ENCODE measurements at regions not wholly inside any gene's neighbourhood (a gene's known extent, or its start where the extent isn't known, plus 50 kb on each side); places are given as distances from the start of the nearest gene placed in this dataset.

DNA sequence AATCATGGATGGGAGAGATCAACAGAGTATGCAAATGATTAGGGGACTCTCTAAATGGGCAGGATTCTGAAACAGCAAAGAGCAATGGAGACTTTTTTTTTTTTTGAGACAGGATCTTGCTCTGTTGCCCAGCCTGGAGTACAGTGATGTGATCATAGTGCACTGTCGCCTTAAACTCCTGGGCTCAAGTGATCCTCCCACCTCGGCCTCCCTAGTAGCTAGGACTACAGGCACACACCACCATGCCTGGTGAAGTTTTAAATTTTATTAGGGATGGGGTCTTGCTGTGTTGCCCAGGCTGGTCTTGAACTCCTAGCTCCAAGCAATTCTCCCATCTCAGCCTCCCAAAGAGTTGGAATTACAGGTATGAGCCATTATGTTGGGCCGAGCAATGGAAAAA is 255.0 kb upstream of the ZFHX3 start:
- Histone ChIP-seq H3K4me3 (no peak overlapping the region), H3K9me3 (no peaks in the 10 kb centered on the region), H3K36me3 (no peaks in the 10 kb centered on the region), H3K27me3 (no peaks in the 10 kb centered on the region), H3K4me1 (no peaks in the 10 kb centered on the region), H3K27ac (no peak overlapping the region)
- WGBS, 2 donors: 90 to 92% methylated on average over 3 of the region's 3 CpGs
- TF ChIP-seq EP300 (IDR thresholded peaks at IDR 0.05) (no peak), CTCF (IDR thresholded peaks at IDR 0.05) (no peak), POLR2AphosphoS5 (IDR thresholded peaks at IDR 0.05) (no peak), POLR2A (IDR thresholded peaks at IDR 0.05) (no peak)
- no peak for ATAC-seq (ENCODE audit: low FRiP score in 2 of 2)
- DNase-seq: no peak

- no peak for ATAC-seq (ENCODE audit: low FRiP score in 2 of 2)
- H3K4me1 ChIP-seq: no peaks in the 10 kb centered on the region
- H3K36me3 ChIP-seq: no peaks in the 10 kb centered on the region
- no peak overlapping the region for H3K27ac ChIP-seq
- no peaks in the 10 kb centered on the region for H3K9me3 ChIP-seq
- DNase-seq: no peak
- WGBS, 2 donors: 86 to 90% methylated on average over 2 of the region's 2 CpGs
- TF ChIP-seq EP300 (IDR thresholded peaks at IDR 0.05) (no peak), CTCF (IDR thresholded peaks at IDR 0.05) (no peak), POLR2A (IDR thresholded peaks at IDR 0.05) (no peak)
- H3K27me3 ChIP-seq: no peaks in the 10 kb centered on the region
- H3K4me3 ChIP-seq: no peak overlapping the region
These were observed 254.1 kb upstream of the ZFHX3 start for GRCh38 chr16:73301984-73302383.

GRCh38 chr16:73299346-73299745 is 251.4 kb upstream of the ZFHX3 start:
- Histone ChIP-seq H3K27ac (no peak overlapping the region), H3K4me1 (no peaks in the 10 kb centered on the region), H3K9me3 (no peaks in the 10 kb centered on the region), H3K36me3 (no peaks in the 10 kb centered on the region), H3K4me3 (no peak overlapping the region), H3K27me3 (no peaks in the 10 kb centered on the region)
- DNase-seq (no peak), ATAC-seq (ENCODE audit: low FRiP score in 2 of 2) (no peak)
- TF ChIP-seq POLR2A (IDR thresholded peaks at IDR 0.05) (no peak), CTCF (IDR thresholded peaks at IDR 0.05) (no peak)
- 64 to 75% methylated on average over 7 of the region's 7 CpGs for WGBS, 2 donors

DNA sequence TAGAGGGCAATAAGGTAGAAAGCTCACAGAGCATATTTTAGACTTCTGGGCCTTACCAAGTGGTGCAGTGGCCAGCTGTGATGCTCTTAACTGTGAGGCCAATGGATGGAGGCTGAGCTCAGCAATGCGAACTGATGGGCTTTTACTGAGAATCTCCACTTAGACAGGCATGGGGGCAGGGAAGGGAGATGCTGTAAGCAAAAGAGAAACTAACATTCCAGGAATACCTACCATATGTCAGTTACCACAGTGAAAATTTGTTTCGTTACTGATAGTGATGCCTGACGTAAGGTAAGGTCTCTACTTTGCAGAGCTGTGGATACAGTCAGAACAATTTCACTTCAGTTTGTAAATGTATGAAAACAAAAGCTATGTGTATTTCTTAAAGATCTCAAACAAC is 250.6 kb upstream of the ZFHX3 start:
- no peaks in the 10 kb centered on the region for H3K27me3 ChIP-seq
- ATAC-seq (ENCODE audit: low FRiP score in 2 of 2) (no peak), DNase-seq (no peak)
- H3K27ac ChIP-seq: no peak overlapping the region
- no peaks in the 10 kb centered on the region for H3K4me1 ChIP-seq
- no peaks in the 10 kb centered on the region for H3K9me3 ChIP-seq
- H3K4me3 ChIP-seq: no peak overlapping the region
- no peak for TF ChIP-seq CTCF (IDR thresholded peaks at IDR 0.05)
- no peak for TF ChIP-seq POLR2AphosphoS5 (IDR thresholded peaks at IDR 0.05)
- no peak for TF ChIP-seq EP300 (IDR thresholded peaks at IDR 0.05)
- TF ChIP-seq POLR2A (IDR thresholded peaks at IDR 0.05): no peak
- H3K36me3 ChIP-seq: no peaks in the 10 kb centered on the region
- 62 to 70% methylated on average over 3 of the region's 3 CpGs for WGBS, 2 donors

DNA sequence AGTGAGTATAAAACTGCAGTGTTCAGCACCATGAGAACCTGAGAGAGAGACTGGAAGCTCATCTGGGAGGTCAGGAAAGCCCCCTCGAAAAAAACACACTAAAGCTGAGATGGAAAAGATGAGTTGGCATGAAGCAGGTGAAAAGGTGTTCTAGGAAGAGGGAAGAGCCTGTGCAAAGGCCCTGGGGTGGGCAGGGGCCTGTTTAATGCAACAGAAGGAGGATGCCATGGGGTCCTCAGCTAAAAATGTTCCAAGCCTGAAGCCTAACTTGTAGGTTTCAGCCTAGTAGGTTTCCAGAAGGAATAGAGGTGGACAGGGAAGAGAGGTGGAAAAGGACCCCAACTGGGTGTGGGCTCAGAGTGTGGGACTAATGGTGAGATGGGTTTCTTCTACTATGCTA is 242.3 kb upstream of the ZFHX3 start:
- Histone ChIP-seq H3K36me3 (no peaks in the 10 kb centered on the region), H3K27me3 (no peaks in the 10 kb centered on the region), H3K4me1 (no peaks in the 10 kb centered on the region), H3K4me3 (no peak overlapping the region), H3K27ac (no peak overlapping the region), H3K9me3 (no peaks in the 10 kb centered on the region)
- ATAC-seq (ENCODE audit: low FRiP score in 2 of 2) (no peak), DNase-seq (no peak)
- 50 to 72% methylated on average over 1 of the region's 1 CpG for WGBS, 2 donors
- TF ChIP-seq POLR2AphosphoS5 (IDR thresholded peaks at IDR 0.05) (no peak), EP300 (IDR thresholded peaks at IDR 0.05) (no peak), POLR2A (IDR thresholded peaks at IDR 0.05) (no peak), CTCF (IDR thresholded peaks at IDR 0.05) (no peak)

Data from upper lobe of left lung (tissue), 6 donors.